ENCODE measurements at regions not wholly inside any gene's neighbourhood (a gene's known extent, or its start where the extent isn't known, plus 50 kb on each side); places are given as distances from the start of the nearest gene placed in this dataset.

GRCh38 chr1:56240400-56240799 lies 339.0 kb downstream of the PLPP3 start:
- no peak overlapping the region for H2BK15ac ChIP-seq (ENCODE audit: low read length)

More at GRCh38 chr1:56240400-56240799, 339.0 kb downstream of the PLPP3 start:
- no peak overlapping the region for H2BK120ac ChIP-seq (replicated peaks; ENCODE audit: low read depth, low read length)
- no peak overlapping the region for H2AFZ ChIP-seq (ENCODE audit: low read length)
- peaks cover 0 to 3% of the 10 kb centered on the region in 2 experiments; a peak in 1 of 4 replicates for H3K9me3 ChIP-seq (ENCODE audit: insufficient read depth in 2 of 2, low read depth in 1 of 2, low read length in 1 of 2)
- H3K4me1 ChIP-seq (replicated peaks in 1 of 4; ENCODE audit: control insufficient read depth in 3 of 4, insufficient read depth in 4 of 4, low read length in 3 of 4) = no peaks in the 10 kb centered on the region
- H3K4me3 ChIP-seq (ENCODE audit: extremely low read depth in 1 of 4, insufficient read depth in 2 of 4, low read depth in 3 of 4, low read length in 4 of 4) = no peak overlapping the region
- H2AK5ac ChIP-seq (ENCODE audit: low read depth, low read length) = no peak overlapping the region
- ChIA-PET POLR2A (ENCODE audit: partially characterized antibody) (interaction anchor here (0.7 kb wide), 1 partner anchor 94 kb away, joined by 3 read pairs; no protein-coding TSS in a partner anchor), CTCF (ENCODE audit: partially characterized antibody) (no interaction called here)
- H3K27me3 ChIP-seq (replicated peaks in 1 of 4; ENCODE audit: control insufficient read depth in 3 of 4, extremely low read depth in 1 of 4, insufficient read depth in 3 of 4, low read length in 3 of 4) = no peaks in the 10 kb centered on the region
- no peak overlapping the region for H3K23ac ChIP-seq (ENCODE audit: insufficient read length)
- no peak overlapping the region for H2BK5ac ChIP-seq (ENCODE audit: low read depth, low read length)
- no peak for TF ChIP-seq GABPA (IDR thresholded peaks at IDR 0.05; ENCODE audit: borderline replicate concordance, insufficient read depth, low read length)
- TF ChIP-seq EP300 (IDR thresholded peaks at IDR 0.05; ENCODE audit: borderline replicate concordance in 1 of 2, low read depth in 2 of 2, low read length in 2 of 2) = no peak
- TF ChIP-seq GTF2F1 (IDR thresholded peaks at IDR 0.05; ENCODE audit: borderline replicate concordance, low read depth, low read length) = no peak
- no peak for TF ChIP-seq RNF2 (IDR thresholded peaks at IDR 0.05; ENCODE audit: borderline replicate concordance, low read depth, low read length, missing control alignments, poor library complexity, severe bottlenecking)
- no peak for TF ChIP-seq JUND (IDR thresholded peaks at IDR 0.05; ENCODE audit: low read length)
- TF ChIP-seq KDM1A (IDR thresholded peaks at IDR 0.05; ENCODE audit: borderline replicate concordance, low read length) = no peak
- TF ChIP-seq, protein P1, sequence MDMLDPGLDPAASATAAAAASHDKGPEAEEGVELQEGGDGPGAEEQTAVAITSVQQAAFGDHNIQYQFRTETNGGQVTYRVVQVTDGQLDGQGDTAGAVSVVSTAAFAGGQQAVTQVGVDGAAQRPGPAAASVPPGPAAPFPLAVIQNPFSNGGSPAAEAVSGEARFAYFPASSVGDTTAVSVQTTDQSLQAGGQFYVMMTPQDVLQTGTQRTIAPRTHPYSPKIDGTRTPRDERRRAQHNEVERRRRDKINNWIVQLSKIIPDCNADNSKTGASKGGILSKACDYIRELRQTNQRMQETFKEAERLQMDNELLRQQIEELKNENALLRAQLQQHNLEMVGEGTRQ (IDR thresholded peaks at IDR 0.05; ENCODE audit: low read length) = no peak
- no peak for TF ChIP-seq TCF12 (IDR thresholded peaks at IDR 0.05; ENCODE audit: low read depth, low read length)
- TF ChIP-seq CHD1 (IDR thresholded peaks at IDR 0.05; ENCODE audit: low read depth, low read length) = no peak
- no peak for TF ChIP-seq ZNF274 (IDR thresholded peaks at IDR 0.05; ENCODE audit: borderline replicate concordance, extremely low read depth, low read length)
- TF ChIP-seq NRF1 (IDR thresholded peaks at IDR 0.05; ENCODE audit: low read depth, low read length) = no peak
- TF ChIP-seq EGR1 (IDR thresholded peaks at IDR 0.05; ENCODE audit: borderline replicate concordance, low read depth, low read length) = no peak
- no peak for TF ChIP-seq TAF1 (IDR thresholded peaks at IDR 0.05; ENCODE audit: low read depth, low read length)
- no peaks in the 10 kb centered on the region for H3K23me2 ChIP-seq (ENCODE audit: low read depth, low read length)
- H3K56ac ChIP-seq (replicated peaks; ENCODE audit: insufficient read length, low read depth, low read length) = no peak overlapping the region
- H3K4ac ChIP-seq (replicated peaks; ENCODE audit: insufficient read length, low read depth, low read length) = no peak overlapping the region
- peaks cover 0 to 3% (median 0%) of the 10 kb centered on the region in 4 experiments; a peak in 1 of 8 replicates for H3K36me3 ChIP-seq (ENCODE audit: control insufficient read depth in 2 of 4, insufficient read depth in 4 of 4, low read length in 3 of 4)
- no peak overlapping the region for H3K18ac ChIP-seq (ENCODE audit: extremely low read depth, low read length)
- no peak overlapping the region for H2BK20ac ChIP-seq (ENCODE audit: low read length)
- no peak overlapping the region for H3K9ac ChIP-seq (replicated peaks in 1 of 4; ENCODE audit: extremely low read depth in 1 of 4, low read depth in 3 of 4, low read length in 3 of 4)
- no peak for DNase-seq (ENCODE audit: low read depth in 1 of 2, low spot score in 2 of 2)
- H3K79me2 ChIP-seq (ENCODE audit: control insufficient read depth in 1 of 2, insufficient read depth in 2 of 2, low read length in 2 of 2) = no peaks in the 10 kb centered on the region
- FAIRE-seq = no peak
- no peak overlapping the region for H4K5ac ChIP-seq (ENCODE audit: insufficient read length, low read depth, low read length)
- H3K27ac ChIP-seq (ENCODE audit: low read depth, low read length) = no peak overlapping the region
- H3K14ac ChIP-seq (ENCODE audit: insufficient read length) = no peak overlapping the region
- 88% methylated on average over 1 of the region's 1 CpG; no CpG with 5 or more reads in 1 of the 2 experiments for WGBS, 2 experiments (ENCODE audit: extremely low coverage in 1 of 2, insufficient coverage in 1 of 2, insufficient read length in 1 of 2, insufficient replicate concordance in 2 of 2, low coverage in 1 of 2, low lambda C conversion rate in 2 of 2, missing lambda C conversion rate in 1 of 2)
- no peak overlapping the region for H4K91ac ChIP-seq (replicated peaks; ENCODE audit: insufficient read length, low read length)
- H3K4me2 ChIP-seq (ENCODE audit: insufficient read depth in 1 of 2, low read depth in 2 of 2, low read length in 2 of 2) = no peak overlapping the region
- H4K20me1 ChIP-seq (replicated peaks in 1 of 2; ENCODE audit: control insufficient read depth in 1 of 2, insufficient read depth in 2 of 2, low read length in 2 of 2) = no peaks in the 10 kb centered on the region
- no peak overlapping the region for H4K8ac ChIP-seq (ENCODE audit: extremely low read depth, insufficient read depth, low read length)
- no peaks in the 10 kb centered on the region for H3K79me1 ChIP-seq (ENCODE audit: low read depth, low read length)
- no peak overlapping the region for H2BK12ac ChIP-seq (ENCODE audit: low read depth, low read length)
